Effector memory CD4-positive, alpha-beta T cell (primary cell): ENCODE measurements at regions not wholly inside any gene's neighbourhood (a gene's known extent, or its start where the extent isn't known, plus 50 kb on each side); places are given as distances from the start of the nearest gene placed in this dataset.
"Not testable (repeated sequence)": the region's sequence is repeated elsewhere in the genome, so short reads cannot be mapped to it uniquely, and the experiment has no call there.

Source experiments
- DNase-seq, 3 donors: peaks; one replicate each; pipeline ENCODE4 v3.0.0-alpha.2; 2020
- H3K27ac ChIP-seq: 2 replicates; pipeline ENCODE4 v1.7.0; 2013; ENCODE audit warnings: mild to moderate bottlenecking, low read length, moderate library complexity; ENCODE audit not compliant: insufficient read depth, poor library complexity, severe bottlenecking
- H3K27me3 ChIP-seq: replicated peaks from 2 replicates; pipeline ENCODE4 v1.7.0; 2013; ENCODE audit warnings: mild to moderate bottlenecking, low read length; ENCODE audit not compliant: insufficient read depth, control insufficient read depth, poor library complexity, severe bottlenecking
- H3K36me3 ChIP-seq: 2 replicates; pipeline ENCODE4 v1.7.0; 2013; ENCODE audit warnings: mild to moderate bottlenecking, low read length, moderate library complexity; ENCODE audit not compliant: control insufficient read depth, insufficient read depth
- H3K4me1 ChIP-seq: 2 replicates; pipeline ENCODE4 v1.7.0; 2013; ENCODE audit warnings: low read length, mild to moderate bottlenecking; ENCODE audit not compliant: control insufficient read depth, insufficient read depth, poor library complexity, severe bottlenecking
- H3K4me3 ChIP-seq: 2 replicates; pipeline ENCODE4 v1.7.0; 2013; ENCODE audit warnings: low read length, low read depth, mild to moderate bottlenecking; ENCODE audit not compliant: insufficient read depth, poor library complexity, severe bottlenecking
- H3K9me3 ChIP-seq: 2 replicates; pipeline ENCODE4 v1.7.0; 2013; ENCODE audit warnings: mild to moderate bottlenecking, low read length, moderate library complexity; ENCODE audit not compliant: control insufficient read depth

- H3K27me3 ChIP-seq, H3K9me3 ChIP-seq, H3K36me3 ChIP-seq, H3K27ac ChIP-seq, H3K4me3 ChIP-seq, DNase-seq, H3K4me1 ChIP-seq: not testable (repeated sequence)
These were observed 830.2 kb upstream of the GYPC start for GRCh38 chr2:125825781-125826180.

DNA sequence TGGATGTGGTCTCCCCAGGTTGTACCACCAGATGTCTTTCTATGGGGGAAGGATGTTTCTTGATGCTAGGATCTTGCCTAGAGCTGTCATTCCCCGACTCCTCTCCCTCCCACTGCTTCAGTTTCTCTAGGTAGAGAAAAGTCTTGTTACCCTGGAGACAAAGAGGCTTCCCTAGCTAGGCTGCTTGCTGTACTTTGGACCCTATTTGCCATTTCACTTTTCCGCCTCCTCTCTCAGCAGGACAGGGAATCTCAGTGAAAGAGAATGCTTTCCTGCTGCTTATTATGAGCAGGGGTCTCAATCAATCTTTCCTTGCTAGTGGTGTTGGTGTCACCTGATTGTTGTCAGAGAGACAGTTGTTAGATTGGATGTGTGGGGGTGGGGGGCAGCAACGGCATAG lies 818.8 kb upstream of the GYPC start:
- H3K4me3 ChIP-seq: no peak overlapping the region
- H3K36me3 ChIP-seq: no peaks in the 10 kb centered on the region
- no peak for DNase-seq

GRCh38 chr2:125837611-125838010 lies 818.3 kb upstream of the GYPC start:
- no peaks in the 10 kb centered on the region for H3K4me1 ChIP-seq
- no peak for DNase-seq
- no peaks in the 10 kb centered on the region for H3K9me3 ChIP-seq
- H3K27me3 ChIP-seq: no peaks in the 10 kb centered on the region
- no peaks in the 10 kb centered on the region for H3K36me3 ChIP-seq
- H3K27ac ChIP-seq: no peak overlapping the region
- H3K4me3 ChIP-seq: no peak overlapping the region

More for the DNA sequence above, 818.8 kb upstream of the GYPC start:
- Histone ChIP-seq H3K4me1 (no peaks in the 10 kb centered on the region), H3K9me3 (no peaks in the 10 kb centered on the region), H3K27me3 (no peaks in the 10 kb centered on the region), H3K27ac (no peak overlapping the region)

DNA sequence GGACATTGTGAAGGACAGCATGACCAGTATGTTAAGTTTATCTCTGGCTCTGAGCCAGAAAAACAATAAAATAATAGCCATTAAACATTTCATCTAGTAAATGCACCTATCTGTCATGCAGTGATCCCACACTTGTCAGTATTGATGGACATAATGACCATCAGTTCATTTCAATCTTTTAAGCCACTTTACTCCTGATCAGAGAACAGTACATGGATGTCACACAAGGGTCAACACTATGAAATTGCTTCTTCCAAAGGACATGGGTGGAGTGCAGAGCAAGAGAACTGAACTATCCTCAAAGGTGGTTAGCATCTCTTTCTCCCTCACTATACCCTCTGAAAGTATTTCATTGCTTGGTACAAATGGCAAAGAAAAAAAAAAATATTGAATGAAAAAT lies 816.0 kb upstream of the GYPC start:
- Histone ChIP-seq H3K27ac (no peak overlapping the region), H3K4me3 (no peak overlapping the region), H3K9me3 (no peaks in the 10 kb centered on the region), H3K4me1 (no peaks in the 10 kb centered on the region), H3K27me3 (no peaks in the 10 kb centered on the region), H3K36me3 (no peaks in the 10 kb centered on the region)
- DNase-seq: no peak

DNA sequence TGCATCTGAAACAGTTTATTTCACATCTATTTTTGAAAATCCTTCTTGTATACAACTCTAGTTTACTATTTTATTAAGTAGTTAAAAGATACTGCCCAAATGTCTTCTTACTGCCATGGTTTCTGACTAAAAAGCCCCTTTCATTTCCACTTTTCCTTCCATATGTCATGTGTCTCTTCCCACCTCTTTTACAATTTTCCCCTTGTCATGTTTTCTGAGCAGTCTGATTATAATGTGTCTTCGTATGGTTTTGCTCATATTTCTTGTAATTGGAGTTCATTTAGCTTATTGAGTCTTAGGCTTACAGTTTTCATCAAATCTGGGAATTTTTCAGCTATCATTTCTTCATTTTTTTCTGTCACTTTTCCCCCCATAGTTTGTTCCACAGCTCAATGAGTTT lies 813.9 kb upstream of the GYPC start:
- Histone ChIP-seq H3K36me3 (no peaks in the 10 kb centered on the region), H3K4me1 (no peaks in the 10 kb centered on the region), H3K27me3 (no peaks in the 10 kb centered on the region), H3K27ac (no peak overlapping the region), H3K4me3 (no peak overlapping the region), H3K9me3 (no peaks in the 10 kb centered on the region)
- DNase-seq: no peak

DNA sequence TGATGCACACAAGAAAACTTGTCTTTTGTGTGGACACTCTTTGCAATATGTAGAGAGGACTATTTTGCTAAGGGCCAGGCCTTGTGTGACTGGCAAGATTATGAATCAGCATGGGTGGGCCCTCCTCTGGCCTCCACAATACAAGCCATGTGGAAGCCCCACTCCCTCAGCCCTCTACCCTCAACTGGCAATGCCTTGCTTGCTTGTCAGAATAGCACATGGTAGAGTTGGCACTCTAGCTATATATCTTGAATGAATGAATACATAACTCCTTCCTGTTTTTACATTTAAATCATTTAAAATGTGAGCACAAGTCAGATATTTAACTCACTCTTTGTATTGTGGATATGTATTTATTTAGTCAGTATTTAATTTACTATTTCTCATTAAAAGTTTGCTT lies 805.4 kb upstream of the GYPC start:
- Histone ChIP-seq H3K4me1 (no peaks in the 10 kb centered on the region), H3K27me3 (no peaks in the 10 kb centered on the region), H3K27ac (no peak overlapping the region), H3K9me3 (no peaks in the 10 kb centered on the region), H3K36me3 (no peaks in the 10 kb centered on the region), H3K4me3 (no peak overlapping the region)
- DNase-seq: no peak

GRCh38 chr2:125852364-125852763 lies 803.6 kb upstream of the GYPC start:
- H3K4me1 ChIP-seq: no peaks in the 10 kb centered on the region
- H3K36me3 ChIP-seq: no peaks in the 10 kb centered on the region
- no peak for DNase-seq
- H3K27me3 ChIP-seq: no peaks in the 10 kb centered on the region
- H3K4me3 ChIP-seq: no peak overlapping the region
- H3K9me3 ChIP-seq: no peaks in the 10 kb centered on the region
- no peak overlapping the region for H3K27ac ChIP-seq

DNA sequence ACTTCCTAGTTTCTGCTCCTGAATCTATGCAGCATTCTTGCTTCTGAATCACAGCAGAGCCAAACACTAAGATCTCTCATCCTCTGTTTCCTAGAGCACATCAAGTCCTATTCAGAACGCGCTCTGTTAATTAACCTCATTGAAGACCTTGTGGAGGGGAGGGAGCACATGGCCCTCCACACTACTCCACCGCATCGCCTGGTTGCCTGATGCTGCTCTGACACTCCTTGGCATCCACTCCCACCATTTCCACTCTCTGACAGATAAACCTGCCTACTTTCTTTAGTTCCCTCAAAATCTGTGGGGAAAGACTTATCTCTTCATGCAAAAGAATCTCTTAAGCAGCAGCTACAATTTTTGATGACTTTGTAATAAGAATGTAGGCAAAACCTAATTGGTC lies 802.3 kb upstream of the GYPC start:
- H3K27me3 ChIP-seq: no peaks in the 10 kb centered on the region
- H3K27ac ChIP-seq: no peak overlapping the region
- DNase-seq: no peak
- H3K9me3 ChIP-seq: no peaks in the 10 kb centered on the region
- no peak overlapping the region for H3K4me3 ChIP-seq
- H3K4me1 ChIP-seq: no peaks in the 10 kb centered on the region
- no peaks in the 10 kb centered on the region for H3K36me3 ChIP-seq

- DNase-seq: no peak
- Histone ChIP-seq H3K27me3 (no peaks in the 10 kb centered on the region), H3K9me3 (no peaks in the 10 kb centered on the region), H3K36me3 (no peaks in the 10 kb centered on the region), H3K4me1 (no peaks in the 10 kb centered on the region), H3K27ac (no peak overlapping the region), H3K4me3 (no peak overlapping the region)
These were observed 800.8 kb upstream of the GYPC start for GRCh38 chr2:125855204-125855603.

DNA sequence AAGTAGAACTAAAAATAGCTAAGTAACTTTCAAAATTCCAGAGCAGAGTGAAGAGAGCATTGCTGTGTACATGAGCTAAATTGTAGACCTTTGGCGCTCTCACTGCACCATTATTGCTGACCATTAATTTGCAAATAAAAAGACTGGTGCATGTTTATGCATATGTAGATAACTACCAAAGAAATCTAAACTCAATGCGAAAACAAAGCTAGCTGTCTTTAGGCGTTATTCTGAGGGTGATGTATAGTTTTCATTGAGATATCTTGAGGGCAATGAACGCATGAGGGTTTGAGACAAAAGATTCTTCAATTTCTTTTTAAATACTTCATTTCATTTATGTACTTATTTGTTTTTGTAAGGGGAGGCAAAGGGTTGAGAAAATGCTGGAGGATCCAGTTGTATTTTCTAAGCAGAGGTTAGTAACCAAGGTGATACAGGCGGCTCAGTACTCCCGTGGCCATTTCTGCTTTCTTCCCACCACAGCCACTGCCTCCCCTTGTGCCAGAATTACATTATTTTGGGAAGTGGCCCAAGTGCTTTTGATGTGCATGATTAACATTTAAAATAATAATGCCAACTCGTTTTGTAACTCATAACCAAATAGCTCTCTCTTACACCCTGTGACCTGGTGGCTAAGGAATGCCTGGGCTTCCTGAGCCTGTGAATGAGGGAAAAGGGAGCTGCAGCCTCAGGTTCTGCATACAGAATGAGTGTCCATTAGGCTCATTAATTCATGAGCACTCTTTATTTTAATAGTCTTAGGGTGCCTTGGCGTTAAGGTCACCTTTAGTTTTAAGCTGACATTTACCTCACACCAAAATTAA lies 797.8 kb upstream of the GYPC start:
- Histone ChIP-seq H3K27ac (no peak overlapping the region), H3K9me3 (no peaks in the 10 kb centered on the region), H3K4me1 (no peaks in the 10 kb centered on the region), H3K27me3 (no peaks in the 10 kb centered on the region), H3K4me3 (no peak overlapping the region), H3K36me3 (no peaks in the 10 kb centered on the region)
- no peak for DNase-seq
